OCI-LY1 (cell line): ENCODE measurements at regions not wholly inside any gene's neighbourhood (a gene's known extent, or its start where the extent isn't known, plus 50 kb on each side); places are given as distances from the start of the nearest gene placed in this dataset.

Source experiments
- EZH2 ChIP-seq: fragments of 200-600 bp; sonication (generic), shearing (Covaris generic); IDR thresholded peaks from 2 replicates; pipeline ENCODE4 v1.8.0; 2017; ENCODE audit warnings: borderline replicate concordance, mixed run types, mild to moderate bottlenecking, antibody characterized with exemption, low read length, moderate library complexity, mixed read lengths
- TF ChIP-seq, protein P1 (sequence below): fragments of 200-600 bp; sonication (generic), shearing (Covaris generic); IDR thresholded peaks from 2 replicates; pipeline ENCODE4 v1.5.1; 2017; ENCODE audit warnings: mild to moderate bottlenecking, antibody characterized with exemption, low read length, moderate library complexity, mixed read lengths

DNA sequence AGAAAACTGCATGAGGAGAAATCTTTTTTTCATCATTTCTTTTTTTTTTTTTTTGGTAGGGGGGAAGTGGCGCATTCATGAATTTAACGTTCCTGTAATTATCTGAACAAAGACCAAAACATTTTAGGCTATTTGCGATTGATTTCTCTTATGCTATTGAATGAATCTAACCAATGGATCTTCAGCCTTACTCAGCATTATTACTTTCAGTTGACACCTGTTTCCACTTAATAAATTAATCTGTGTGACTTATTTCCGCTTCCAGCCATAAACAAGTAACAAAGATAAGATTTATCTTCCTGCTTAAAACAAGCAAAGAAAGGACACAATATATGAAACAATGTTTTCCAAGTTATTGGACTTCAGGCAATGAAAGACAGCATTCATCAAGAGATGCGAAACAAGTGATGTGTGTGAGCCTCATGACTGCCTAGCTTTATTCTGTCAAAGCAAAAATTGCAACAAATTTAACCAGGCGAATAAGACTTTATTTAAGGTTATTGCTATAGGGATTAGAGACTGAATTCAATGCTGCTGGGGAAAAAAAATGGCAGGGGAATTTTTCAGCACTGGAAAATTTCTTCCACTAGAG, 1026.9 kb downstream of the LRFN5 start:
- TF ChIP-seq, protein P1, sequence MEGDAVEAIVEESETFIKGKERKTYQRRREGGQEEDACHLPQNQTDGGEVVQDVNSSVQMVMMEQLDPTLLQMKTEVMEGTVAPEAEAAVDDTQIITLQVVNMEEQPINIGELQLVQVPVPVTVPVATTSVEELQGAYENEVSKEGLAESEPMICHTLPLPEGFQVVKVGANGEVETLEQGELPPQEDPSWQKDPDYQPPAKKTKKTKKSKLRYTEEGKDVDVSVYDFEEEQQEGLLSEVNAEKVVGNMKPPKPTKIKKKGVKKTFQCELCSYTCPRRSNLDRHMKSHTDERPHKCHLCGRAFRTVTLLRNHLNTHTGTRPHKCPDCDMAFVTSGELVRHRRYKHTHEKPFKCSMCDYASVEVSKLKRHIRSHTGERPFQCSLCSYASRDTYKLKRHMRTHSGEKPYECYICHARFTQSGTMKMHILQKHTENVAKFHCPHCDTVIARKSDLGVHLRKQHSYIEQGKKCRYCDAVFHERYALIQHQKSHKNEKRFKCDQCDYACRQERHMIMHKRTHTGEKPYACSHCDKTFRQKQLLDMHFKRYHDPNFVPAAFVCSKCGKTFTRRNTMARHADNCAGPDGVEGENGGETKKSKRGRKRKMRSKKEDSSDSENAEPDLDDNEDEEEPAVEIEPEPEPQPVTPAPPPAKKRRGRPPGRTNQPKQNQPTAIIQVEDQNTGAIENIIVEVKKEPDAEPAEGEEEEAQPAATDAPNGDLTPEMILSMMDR, result no peak
- no peak for TF ChIP-seq EZH2
